HG02759 (cell line): ENCODE measurements at regions not wholly inside any gene's neighbourhood (a gene's known extent, or its start where the extent isn't known, plus 50 kb on each side); places are given as distances from the start of the nearest gene placed in this dataset.

Experiments
- ATAC-seq: cut with Tn5 transposase; IDR thresholded peaks from one replicate; pipeline ENCODE4 v1.9.1; 2021; ENCODE audit warnings: mild to moderate bottlenecking, moderate library complexity; ENCODE audit not compliant: unreplicated experiment

GRCh38 chr5:160906090-160906489, 54.1 kb upstream of the ATP10B start:
- no peak for ATAC-seq

- ATAC-seq: peak; percentile 60
Measured at GRCh38 chr5:160905285-160905684, 53.3 kb upstream of the ATP10B start.

DNA sequence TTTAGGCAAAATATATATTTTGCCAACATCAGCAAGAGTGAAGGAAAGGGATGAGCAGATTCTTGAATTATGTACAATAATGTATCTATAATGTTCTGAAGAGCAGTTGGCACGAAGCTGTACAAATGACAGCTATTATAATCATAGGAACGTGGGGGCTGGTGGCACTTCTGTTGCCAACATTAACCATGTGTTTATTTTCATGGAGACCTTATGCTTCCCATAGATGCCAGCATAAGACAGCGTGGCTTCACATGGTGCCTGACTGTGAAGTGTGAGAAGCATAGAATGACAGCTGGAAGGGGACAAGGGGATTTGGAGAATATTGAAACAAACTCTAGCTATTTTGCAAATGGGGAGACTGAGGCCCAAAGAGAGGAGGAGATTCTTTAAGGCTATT, 52.6 kb upstream of the ATP10B start:
- no peak for ATAC-seq

- ATAC-seq: no peak
Measured at GRCh38 chr5:160903551-160903950, 51.5 kb upstream of the ATP10B start.

DNA sequence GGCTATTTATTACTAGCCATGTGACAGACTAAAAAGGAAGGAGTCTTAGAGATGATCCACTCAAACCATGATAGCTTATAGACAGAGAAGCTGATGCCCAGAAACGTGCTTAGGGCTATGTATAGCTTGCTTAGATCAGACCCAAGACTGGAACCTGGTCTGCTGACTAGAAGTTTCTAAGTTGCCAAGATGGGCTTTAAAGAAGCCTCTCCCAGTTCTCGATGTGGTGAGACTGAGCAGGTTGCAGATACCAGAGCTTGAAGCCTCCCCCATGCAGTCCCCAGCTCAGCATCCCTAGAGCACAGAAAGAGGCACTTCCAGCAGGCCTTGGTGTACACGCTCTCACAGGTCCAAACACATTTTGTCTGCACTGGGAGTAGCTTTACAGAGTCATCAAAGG, 51.1 kb upstream of the ATP10B start:
- no peak for ATAC-seq
